K562 (cell line): ENCODE measurements at regions not wholly inside any gene's neighbourhood (a gene's known extent, or its start where the extent isn't known, plus 50 kb on each side); places are given as distances from the start of the nearest gene placed in this dataset.

Source experiments
- BACH1 ChIP-seq: fragments of 200-800 bp; sonication (Bioruptor generic); IDR thresholded peaks from 2 replicates; pipeline ENCODE4 v1.6.1; 2016; ENCODE audit warnings: missing genetic modification characterization, missing compliant biosample characterization
- CBFA2T3 ChIP-seq: fragments of 450-650 bp; IDR thresholded peaks from 2 replicates; pipeline ENCODE4 v1.6.1; 2017
- FOXJ2 ChIP-seq: fragments of 200-800 bp; sonication (Bioruptor generic); IDR thresholded peaks from 2 replicates; pipeline ENCODE4 v1.6.1; 2016; ENCODE audit warnings: missing genetic modification characterization, missing compliant biosample characterization
- FOXM1 ChIP-seq, 2 experiments: fragments of 450-650 bp in 1 of 2; sonication (generic) in 1 of 2; formaldehyde crosslinking in 1 of 2; IDR thresholded peaks; 2 replicates each; pipeline versions ENCODE4 v1.6.1 to v1.9.0; 2017 to 2022; ENCODE audit warnings: low read depth in 2 of 2, mild to moderate bottlenecking in 2 of 2, missing genetic modification reagents in 1 of 2, moderate library complexity in 1 of 2
- KLF13 ChIP-seq: fragments of 450-650 bp; IDR thresholded peaks from 2 replicates; pipeline ENCODE4 v1.6.1; 2016; ENCODE audit warnings: missing genetic modification characterization, low read depth, mild to moderate bottlenecking, missing compliant biosample characterization, moderate library complexity, borderline replicate concordance
- MTA3 ChIP-seq: fragments of 450-650 bp; formaldehyde crosslinking; IDR thresholded peaks from 2 replicates; pipeline ENCODE4 v1.6.1; 2017; ENCODE audit warnings: mild to moderate bottlenecking, borderline replicate concordance
- PHB2 ChIP-seq: fragments of 450-650 bp; IDR thresholded peaks from 2 replicates; pipeline ENCODE4 v1.6.1; 2017; ENCODE audit warnings: low read depth
- SMARCE1 ChIP-seq: fragments of 450-650 bp; IDR thresholded peaks from 2 replicates; pipeline ENCODE4 v1.7.1; 2016; ENCODE audit warnings: mild to moderate bottlenecking
- TCF3 ChIP-seq: sonication (generic); formaldehyde crosslinking; IDR thresholded peaks from 2 replicates; pipeline ENCODE4 v1.4.0; 2020; ENCODE audit warnings: mild to moderate bottlenecking, missing genetic modification reagents
- TEAD4 ChIP-seq, 2 experiments: sonication (generic) in 1 of 2; formaldehyde crosslinking in 1 of 2; IDR thresholded peaks; 2 replicates each; pipeline versions ENCODE4 v1.6.1 to v1.8.0; 2012 to 2022; ENCODE audit warnings: borderline replicate concordance in 1 of 2, inconsistent platforms in 1 of 2, low read length in 1 of 2, mild to moderate bottlenecking in 1 of 2, missing genetic modification reagents in 1 of 2
- ZBED1 ChIP-seq: IDR thresholded peaks from 2 replicates; pipeline ENCODE4 v1.6.1; 2014
- TF ChIP-seq, protein P1 (sequence below): fragments of 250-450 bp; sonication (Bioruptor Pico); IDR thresholded peaks from 2 replicates; pipeline ENCODE4 v1.5.0; 2022; ENCODE audit warnings: mild to moderate bottlenecking
- TF ChIP-seq, protein P2 (sequence below): sonication (generic); IDR thresholded peaks from 2 replicates; pipeline ENCODE4 v1.6.1; 2016
- TF ChIP-seq, protein P3 (sequence below), 2 experiments: fragments of 450-650 bp; IDR thresholded peaks; 2 replicates each; pipeline ENCODE4 v1.6.1; 2018; ENCODE audit warnings: mild to moderate bottlenecking in 2 of 2, low read depth in 1 of 2; ENCODE audit not compliant: partially characterized antibody in 2 of 2
- TF ChIP-seq, protein P4 (sequence below): fragments of 450-650 bp; formaldehyde crosslinking; IDR thresholded peaks from 2 replicates; pipeline ENCODE4 v1.4.0; 2022; ENCODE audit warnings: missing genetic modification characterization
- TF ChIP-seq, protein P5 (sequence below): fragments of 450-650 bp; formaldehyde crosslinking; IDR thresholded peaks from 2 replicates; pipeline ENCODE4 v1.4.0; 2020; ENCODE audit warnings: mild to moderate bottlenecking, moderate library complexity

DNA sequence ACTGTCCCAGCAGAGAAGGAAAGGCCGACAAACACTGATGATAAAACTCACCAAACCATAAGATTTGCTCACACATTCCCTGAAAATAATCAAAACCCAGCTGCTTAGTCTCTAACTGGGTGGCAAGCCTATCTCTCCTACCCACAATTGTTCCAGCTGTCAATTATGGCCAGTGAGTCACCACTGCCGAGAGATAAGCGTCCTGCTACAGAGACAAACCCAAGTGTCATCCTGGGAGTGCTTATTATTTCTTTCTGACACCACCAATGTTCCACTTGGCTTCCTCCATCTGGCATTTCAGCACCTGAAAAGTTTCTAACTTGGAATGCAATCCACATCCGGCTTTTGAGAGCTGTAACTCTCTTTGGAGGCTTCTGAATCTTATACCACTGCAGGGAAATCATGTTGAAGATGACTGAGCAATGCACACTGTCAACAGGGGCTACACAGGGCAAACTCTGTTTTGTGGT is 51.5 kb upstream of the VAV3 start (continued):
- TF ChIP-seq, protein P1, sequence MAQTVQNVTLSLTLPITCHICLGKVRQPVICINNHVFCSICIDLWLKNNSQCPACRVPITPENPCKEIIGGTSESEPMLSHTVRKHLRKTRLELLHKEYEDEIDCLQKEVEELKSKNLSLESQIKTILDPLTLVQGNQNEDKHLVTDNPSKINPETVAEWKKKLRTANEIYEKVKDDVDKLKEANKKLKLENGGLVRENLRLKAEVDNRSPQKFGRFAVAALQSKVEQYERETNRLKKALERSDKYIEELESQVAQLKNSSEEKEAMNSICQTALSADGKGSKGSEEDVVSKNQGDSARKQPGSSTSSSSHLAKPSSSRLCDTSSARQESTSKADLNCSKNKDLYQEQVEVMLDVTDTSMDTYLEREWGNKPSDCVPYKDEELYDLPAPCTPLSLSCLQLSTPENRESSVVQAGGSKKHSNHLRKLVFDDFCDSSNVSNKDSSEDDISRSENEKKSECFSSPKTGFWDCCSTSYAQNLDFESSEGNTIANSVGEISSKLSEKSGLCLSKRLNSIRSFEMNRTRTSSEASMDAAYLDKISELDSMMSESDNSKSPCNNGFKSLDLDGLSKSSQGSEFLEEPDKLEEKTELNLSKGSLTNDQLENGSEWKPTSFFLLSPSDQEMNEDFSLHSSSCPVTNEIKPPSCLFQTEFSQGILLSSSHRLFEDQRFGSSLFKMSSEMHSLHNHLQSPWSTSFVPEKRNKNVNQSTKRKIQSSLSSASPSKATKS (CRISPR knock-in tag) = no peak
- TF ChIP-seq PHB2 = peak; percentile 78
- TF ChIP-seq, protein P2, sequence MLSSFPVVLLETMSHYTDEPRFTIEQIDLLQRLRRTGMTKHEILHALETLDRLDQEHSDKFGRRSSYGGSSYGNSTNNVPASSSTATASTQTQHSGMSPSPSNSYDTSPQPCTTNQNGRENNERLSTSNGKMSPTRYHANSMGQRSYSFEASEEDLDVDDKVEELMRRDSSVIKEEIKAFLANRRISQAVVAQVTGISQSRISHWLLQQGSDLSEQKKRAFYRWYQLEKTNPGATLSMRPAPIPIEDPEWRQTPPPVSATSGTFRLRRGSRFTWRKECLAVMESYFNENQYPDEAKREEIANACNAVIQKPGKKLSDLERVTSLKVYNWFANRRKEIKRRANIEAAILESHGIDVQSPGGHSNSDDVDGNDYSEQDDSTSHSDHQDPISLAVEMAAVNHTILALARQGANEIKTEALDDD = peak; percentile 93
- peak; percentile 83 for TF ChIP-seq BACH1 (tag)
- TF ChIP-seq MTA3 = peak; percentile 73
- TF ChIP-seq CBFA2T3 = peak; percentile 99
- TF ChIP-seq, protein P3, sequence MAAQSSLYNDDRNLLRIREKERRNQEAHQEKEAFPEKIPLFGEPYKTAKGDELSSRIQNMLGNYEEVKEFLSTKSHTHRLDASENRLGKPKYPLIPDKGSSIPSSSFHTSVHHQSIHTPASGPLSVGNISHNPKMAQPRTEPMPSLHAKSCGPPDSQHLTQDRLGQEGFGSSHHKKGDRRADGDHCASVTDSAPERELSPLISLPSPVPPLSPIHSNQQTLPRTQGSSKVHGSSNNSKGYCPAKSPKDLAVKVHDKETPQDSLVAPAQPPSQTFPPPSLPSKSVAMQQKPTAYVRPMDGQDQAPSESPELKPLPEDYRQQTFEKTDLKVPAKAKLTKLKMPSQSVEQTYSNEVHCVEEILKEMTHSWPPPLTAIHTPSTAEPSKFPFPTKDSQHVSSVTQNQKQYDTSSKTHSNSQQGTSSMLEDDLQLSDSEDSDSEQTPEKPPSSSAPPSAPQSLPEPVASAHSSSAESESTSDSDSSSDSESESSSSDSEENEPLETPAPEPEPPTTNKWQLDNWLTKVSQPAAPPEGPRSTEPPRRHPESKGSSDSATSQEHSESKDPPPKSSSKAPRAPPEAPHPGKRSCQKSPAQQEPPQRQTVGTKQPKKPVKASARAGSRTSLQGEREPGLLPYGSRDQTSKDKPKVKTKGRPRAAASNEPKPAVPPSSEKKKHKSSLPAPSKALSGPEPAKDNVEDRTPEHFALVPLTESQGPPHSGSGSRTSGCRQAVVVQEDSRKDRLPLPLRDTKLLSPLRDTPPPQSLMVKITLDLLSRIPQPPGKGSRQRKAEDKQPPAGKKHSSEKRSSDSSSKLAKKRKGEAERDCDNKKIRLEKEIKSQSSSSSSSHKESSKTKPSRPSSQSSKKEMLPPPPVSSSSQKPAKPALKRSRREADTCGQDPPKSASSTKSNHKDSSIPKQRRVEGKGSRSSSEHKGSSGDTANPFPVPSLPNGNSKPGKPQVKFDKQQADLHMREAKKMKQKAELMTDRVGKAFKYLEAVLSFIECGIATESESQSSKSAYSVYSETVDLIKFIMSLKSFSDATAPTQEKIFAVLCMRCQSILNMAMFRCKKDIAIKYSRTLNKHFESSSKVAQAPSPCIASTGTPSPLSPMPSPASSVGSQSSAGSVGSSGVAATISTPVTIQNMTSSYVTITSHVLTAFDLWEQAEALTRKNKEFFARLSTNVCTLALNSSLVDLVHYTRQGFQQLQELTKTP (IDR thresholded peaks at IDR 0.05; ENCODE audit: low read depth in 1 of 2, partially characterized antibody in 2 of 2) = peak in 1 of 2 experiments; percentile 76
- 0 out of 2 replicates have a peak, but pooled peaks have one; percentile 36 for TF ChIP-seq FOXJ2 (tag)
- TF ChIP-seq TCF3 (CRISPR knock-in tag) = peak; percentile 94
- TF ChIP-seq KLF13 (tag) = no peak
- TF ChIP-seq, protein P4, sequence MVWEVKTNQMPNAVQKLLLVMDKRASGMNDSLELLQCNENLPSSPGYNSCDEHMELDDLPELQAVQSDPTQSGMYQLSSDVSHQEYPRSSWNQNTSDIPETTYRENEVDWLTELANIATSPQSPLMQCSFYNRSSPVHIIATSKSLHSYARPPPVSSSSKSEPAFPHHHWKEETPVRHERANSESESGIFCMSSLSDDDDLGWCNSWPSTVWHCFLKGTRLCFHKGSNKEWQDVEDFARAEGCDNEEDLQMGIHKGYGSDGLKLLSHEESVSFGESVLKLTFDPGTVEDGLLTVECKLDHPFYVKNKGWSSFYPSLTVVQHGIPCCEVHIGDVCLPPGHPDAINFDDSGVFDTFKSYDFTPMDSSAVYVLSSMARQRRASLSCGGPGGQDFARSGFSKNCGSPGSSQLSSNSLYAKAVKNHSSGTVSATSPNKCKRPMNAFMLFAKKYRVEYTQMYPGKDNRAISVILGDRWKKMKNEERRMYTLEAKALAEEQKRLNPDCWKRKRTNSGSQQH (CRISPR knock-in tag) = 0 out of 2 replicates have a peak, but pooled peaks have one; percentile 72
- TF ChIP-seq ZBED1 = 0 out of 2 replicates have a peak, but pooled peaks have one; percentile 25
- TF ChIP-seq, protein P5, sequence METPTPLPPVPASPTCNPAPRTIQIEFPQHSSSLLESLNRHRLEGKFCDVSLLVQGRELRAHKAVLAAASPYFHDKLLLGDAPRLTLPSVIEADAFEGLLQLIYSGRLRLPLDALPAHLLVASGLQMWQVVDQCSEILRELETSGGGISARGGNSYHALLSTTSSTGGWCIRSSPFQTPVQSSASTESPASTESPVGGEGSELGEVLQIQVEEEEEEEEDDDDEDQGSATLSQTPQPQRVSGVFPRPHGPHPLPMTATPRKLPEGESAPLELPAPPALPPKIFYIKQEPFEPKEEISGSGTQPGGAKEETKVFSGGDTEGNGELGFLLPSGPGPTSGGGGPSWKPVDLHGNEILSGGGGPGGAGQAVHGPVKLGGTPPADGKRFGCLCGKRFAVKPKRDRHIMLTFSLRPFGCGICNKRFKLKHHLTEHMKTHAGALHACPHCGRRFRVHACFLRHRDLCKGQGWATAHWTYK (CRISPR knock-in tag) = peak; percentile 84; the same call in 1 of the 2 replicates
- peak; percentile 89 for TF ChIP-seq FOXM1 (IDR thresholded peaks at IDR 0.05; ENCODE audit: low read depth)
- no peak for TF ChIP-seq FOXM1 (CRISPR knock-in tag; IDR thresholded peaks at IDR 0.05; ENCODE audit: low read depth)
- TF ChIP-seq TEAD4 (IDR thresholded peaks at IDR 0.05; ENCODE audit: low read length) = peak; percentile 97
- TF ChIP-seq TEAD4 (CRISPR knock-in tag; IDR thresholded peaks at IDR 0.05; ENCODE audit: borderline replicate concordance) = no peak
- TF ChIP-seq SMARCE1 = peak; percentile 99
